IMR-90 (cell line): ENCODE measurements at regions not wholly inside any gene's neighbourhood (a gene's known extent, or its start where the extent isn't known, plus 50 kb on each side); places are given as distances from the start of the nearest gene placed in this dataset.
A peak's percentile ranks its signal among the peaks of the same experiment; 100 is the strongest.

Experiments
- ATAC-seq: fragments of 200-7000 bp; cut with Tn5 transposase; 2 replicates; pipeline ENCODE4 v1.9.1; 2020; ENCODE audit warnings: low read depth, mild to moderate bottlenecking, moderate library complexity
- BruUV-seq: library from RNA; stranded (reverse); fragments of 400-500 nt; replicated peaks from 2 replicates; lab custom pipeline; 2021; lab: Mats Ljungman, UMichigan
- CTCF ChIA-PET: fragments of 300-600 bp; formaldehyde crosslinking; extraction: SDS; loops from one replicate; lab custom pipeline; 2021; ENCODE audit warnings: antibody characterized with exemption; lab: Yijun Ruan, JAX
- POLR2A ChIA-PET: fragments of 300-600 bp; sonication (Branson Sonifier 250); formaldehyde crosslinking; loops from one replicate; lab custom pipeline; 2022; ENCODE audit warnings: antibody characterized with exemption; ENCODE audit not compliant: unreplicated experiment; lab: Charles Lee
- DNase-seq: peaks from one replicate; pipeline ENCODE4 v3.0.0; 2013
- H2AFZ ChIP-seq: replicated peaks from 2 replicates; pipeline ENCODE3; 2013; ENCODE audit warnings: low read length, mild to moderate bottlenecking; ENCODE audit not compliant: poor library complexity
- H2AK5ac ChIP-seq: 2 replicates; pipeline ENCODE4 v1.6.1; 2013; ENCODE audit warnings: low read depth, low read length, inconsistent platforms
- H2AK9ac ChIP-seq: replicated peaks from 2 replicates; pipeline ENCODE3; 2013; ENCODE audit warnings: mild to moderate bottlenecking, low read depth, low read length, moderate library complexity; ENCODE audit not compliant: poor library complexity
- H2BK120ac ChIP-seq: 2 replicates; pipeline ENCODE4 v1.6.1; 2013; ENCODE audit warnings: low read depth, low read length, inconsistent platforms
- H2BK15ac ChIP-seq: 3 replicates; pipeline ENCODE4 v1.6.1; 2013; ENCODE audit warnings: low read depth, low read length, inconsistent platforms
- H2BK20ac ChIP-seq: 2 replicates; pipeline ENCODE4 v1.6.1; 2013; ENCODE audit warnings: low read depth, mild to moderate bottlenecking, inconsistent platforms, low read length, moderate library complexity
- H2BK5ac ChIP-seq: 2 replicates; pipeline ENCODE4 v1.6.1; 2013; ENCODE audit warnings: mild to moderate bottlenecking, low read depth, low read length, inconsistent platforms; ENCODE audit not compliant: poor library complexity, severe bottlenecking
- H3K14ac ChIP-seq: replicated peaks from 2 replicates; pipeline ENCODE4 v1.6.1; 2013; ENCODE audit warnings: low read depth, low read length, inconsistent platforms
- H3K18ac ChIP-seq: 2 replicates; pipeline ENCODE4 v1.6.1; 2013; ENCODE audit warnings: low read depth, low read length, control low read depth
- H3K23ac ChIP-seq: 2 replicates; pipeline ENCODE4 v1.6.1; 2013; ENCODE audit warnings: low read depth, low read length, inconsistent platforms
- H3K27ac ChIP-seq: 2 replicates; pipeline ENCODE4 v1.5.1; 2013; ENCODE audit warnings: mild to moderate bottlenecking, control low read depth, low read length; ENCODE audit not compliant: insufficient read depth
- H3K27me3 ChIP-seq: 2 replicates; pipeline ENCODE4 v1.6.1; 2013; ENCODE audit warnings: low read length; ENCODE audit not compliant: control insufficient read depth, insufficient read depth
- H3K36me3 ChIP-seq: 2 replicates; pipeline ENCODE4 v1.6.1; 2013; ENCODE audit warnings: low read length, mixed read lengths; ENCODE audit not compliant: control insufficient read depth, insufficient read depth
- H3K4ac ChIP-seq: 2 replicates; pipeline ENCODE4 v1.6.1; 2013; ENCODE audit warnings: low read depth, low read length, inconsistent platforms
- H3K4me1 ChIP-seq: 2 replicates; pipeline ENCODE4 v1.6.1; 2013; ENCODE audit warnings: low read length, mixed read lengths; ENCODE audit not compliant: control insufficient read depth, insufficient read depth
- H3K4me2 ChIP-seq: 2 replicates; pipeline ENCODE4 v1.6.1; 2013; ENCODE audit warnings: low read depth, mild to moderate bottlenecking, control low read depth, low read length, moderate library complexity
- H3K4me3 ChIP-seq: 2 replicates; pipeline ENCODE4 v1.5.1; 2013; ENCODE audit warnings: low read depth, mild to moderate bottlenecking, control low read depth, low read length, moderate library complexity; ENCODE audit not compliant: insufficient read depth
- H3K56ac ChIP-seq: 2 replicates; pipeline ENCODE4 v1.6.1; 2013; ENCODE audit warnings: low read length, inconsistent platforms; ENCODE audit not compliant: insufficient read depth; ENCODE audit errors: extremely low read depth
- H3K79me1 ChIP-seq, 2 experiments: 2 replicates each; pipeline ENCODE4 v1.6.1; 2013; ENCODE audit warnings: low read length in 2 of 2, inconsistent platforms in 1 of 2, low read depth in 1 of 2
- H3K9ac ChIP-seq: 2 replicates; pipeline ENCODE4 v1.6.1; 2013; ENCODE audit warnings: low read depth, low read length, control low read depth
- H3K9me1 ChIP-seq: 2 replicates; pipeline ENCODE4 v1.6.1; 2013; ENCODE audit warnings: low read length, inconsistent platforms; ENCODE audit not compliant: insufficient read depth
- H3K9me3 ChIP-seq: 2 replicates; pipeline ENCODE4 v1.6.1; 2013; ENCODE audit warnings: low read length; ENCODE audit not compliant: control insufficient read depth, insufficient read depth
- H4K20me1 ChIP-seq: 2 replicates; pipeline ENCODE4 v1.6.1; 2013; ENCODE audit warnings: low read length, inconsistent platforms; ENCODE audit not compliant: insufficient read depth
- H4K5ac ChIP-seq: 2 replicates; pipeline ENCODE4 v1.6.1; 2013; ENCODE audit warnings: mild to moderate bottlenecking, low read depth, low read length, control low read depth
- H4K8ac ChIP-seq, 2 experiments: 2 replicates each; pipeline ENCODE4 v1.6.1; 2013; ENCODE audit warnings: low read depth in 2 of 2, low read length in 2 of 2, control low read depth in 1 of 2, inconsistent platforms in 1 of 2
- H4K91ac ChIP-seq: 2 replicates; pipeline ENCODE4 v1.6.1; 2013; ENCODE audit warnings: low read depth, low read length, inconsistent platforms; ENCODE audit not compliant: insufficient read depth
- BHLHE40 ChIP-seq: fragments of 150-350 bp; IDR thresholded peaks from 2 replicates; pipeline ENCODE4 v1.6.1; 2016; ENCODE audit warnings: mild to moderate bottlenecking, low read depth, low read length
- CEBPB ChIP-seq: IDR thresholded peaks from 2 replicates; pipeline ENCODE4 v1.6.1; 2012; ENCODE audit warnings: low read depth, low read length, improper control_type of control experiment
- CHD1 ChIP-seq: IDR thresholded peaks from 2 replicates; pipeline ENCODE4 v1.6.1; 2012; ENCODE audit warnings: low read depth, low read length, improper control_type of control experiment
- FOS ChIP-seq: fragments of 150-350 bp; IDR thresholded peaks from 2 replicates; pipeline ENCODE4 v1.6.1; 2016; ENCODE audit warnings: low read depth, low read length
- MAFK ChIP-seq: IDR thresholded peaks from 2 replicates; pipeline ENCODE4 v1.6.1; 2012; ENCODE audit warnings: low read depth, low read length, improper control_type of control experiment
- MAZ ChIP-seq: IDR thresholded peaks from 2 replicates; pipeline ENCODE4 v1.6.1; 2012; ENCODE audit warnings: low read depth, mild to moderate bottlenecking, low read length, improper control_type of control experiment, moderate library complexity, borderline replicate concordance
- MXI1 ChIP-seq: IDR thresholded peaks from 2 replicates; pipeline ENCODE4 v1.6.1; 2012; ENCODE audit warnings: low read depth, mild to moderate bottlenecking, low read length, moderate library complexity, borderline replicate concordance
- NFE2L2 ChIP-seq: fragments of 150-350 bp; IDR thresholded peaks from 2 replicates; pipeline ENCODE4 v1.6.1; 2016; ENCODE audit warnings: low read depth, mild to moderate bottlenecking, low read length
- POLR2A ChIP-seq: IDR thresholded peaks from 2 replicates; pipeline ENCODE4 v1.6.1; 2012; ENCODE audit warnings: mild to moderate bottlenecking, low read depth, low read length
- RAD21 ChIP-seq: IDR thresholded peaks from 2 replicates; pipeline ENCODE4 v1.6.1; 2012; ENCODE audit warnings: low read length, improper control_type of control experiment
- RCOR1 ChIP-seq: IDR thresholded peaks from 2 replicates; pipeline ENCODE4 v1.6.1; 2012; ENCODE audit warnings: mild to moderate bottlenecking, low read length, improper control_type of control experiment; ENCODE audit not compliant: insufficient replicate concordance
- RFX5 ChIP-seq: IDR thresholded peaks from 2 replicates; pipeline ENCODE4 v1.8.0; 2012; ENCODE audit warnings: low read depth, mild to moderate bottlenecking, low read length, moderate library complexity
- SMC3 ChIP-seq: fragments of 150-350 bp; IDR thresholded peaks from 2 replicates; pipeline ENCODE4 v1.6.1; 2016; ENCODE audit warnings: low read depth, mild to moderate bottlenecking, antibody characterized with exemption, low read length, moderate library complexity
- WGBS, 2 experiments: methylation state at CpG; one replicate each; pipeline versions ENCODE4 v1.1.5 to v1.1.7; 2013; ENCODE audit warnings: missing lambda C conversion rate in 2 of 2; ENCODE audit not compliant: insufficient read length in 1 of 2; ENCODE audit errors: extremely low coverage in 2 of 2; 5-methylcytosine and 5-hydroxymethylcytosine counted together
- dilution Hi-C: fragments of 300-500 bp; cut with HindIII; formaldehyde crosslinking; loops from one replicate; pipeline ENCODE4 v1.14.3; 2018; ENCODE audit warnings: low sequenced_read_pairs; ENCODE audit not compliant: unreplicated experiment
- in situ Hi-C: fragments of 300-500 bp; cut with MboI; formaldehyde crosslinking; loops from 3 replicates; pipeline ENCODE4 v1.14.3; 2019; ENCODE audit warnings: low sequenced_read_pairs, inconsistent platforms, mixed read lengths
- intact Hi-C: fragments of 100-400 bp; cut with micrococcal nuclease; formaldehyde crosslinking; loops from 2 replicates; pipeline ENCODE4 v1.10.0; 2022
- TF ChIP-seq, protein P1 (sequence below): fragments of 150-350 bp; IDR thresholded peaks from 2 replicates; pipeline ENCODE4 v1.6.1; 2017; ENCODE audit warnings: mild to moderate bottlenecking, antibody characterized with exemption, low read length, low read depth

DNA sequence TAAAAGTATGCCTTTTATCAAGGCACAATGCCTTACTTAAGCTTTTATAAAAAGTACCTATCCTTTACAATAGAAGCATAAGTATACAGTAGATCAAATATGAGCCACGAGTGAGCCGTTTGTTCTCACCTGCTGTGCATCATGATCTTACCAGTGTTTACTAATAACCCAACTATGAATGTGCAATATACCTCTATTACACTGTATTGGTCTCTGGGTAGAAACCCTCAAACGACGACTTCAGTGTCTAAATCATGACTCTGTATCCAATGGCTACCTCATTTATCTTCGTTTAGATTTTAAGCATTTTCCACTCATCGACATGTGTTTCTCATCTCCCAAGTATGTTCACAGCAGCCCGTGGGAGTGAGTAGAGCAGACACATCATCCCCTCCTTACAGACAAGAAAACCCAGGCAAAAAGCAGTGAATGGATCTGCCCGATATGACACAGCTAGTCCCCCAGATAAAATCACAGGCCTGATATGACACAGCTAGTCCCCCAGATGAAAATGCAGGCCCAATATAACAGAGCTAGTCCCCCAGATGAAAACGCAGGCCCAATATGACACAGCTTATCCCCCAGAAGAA is 279.8 kb downstream of the TNS1 start:
- no peak overlapping the region for H4K5ac ChIP-seq
- H3K18ac ChIP-seq, result no peak overlapping the region
- CTCF ChIA-PET, result interaction anchor here (0.9 to 1.2 kb wide), 2 partner anchors 8 to 33 kb away, joined by 3 to 4 read pairs; no protein-coding TSS in a partner anchor
- 48% methylated on average over 4 of the region's 9 CpGs; no CpG with 5 or more reads in 1 of the 2 experiments for WGBS, 2 experiments
- in situ Hi-C loops (loop anchor here (25.0 kb wide), 1 partner anchor 561 kb away; no protein-coding TSS in a partner anchor), intact Hi-C loops (no loop called here), dilution Hi-C loops (no loop called here)
- no peak overlapping the region for H2BK5ac ChIP-seq
- no peaks in the 10 kb centered on the region for H3K9me1 ChIP-seq
- H3K23ac ChIP-seq, result no peak overlapping the region
- no peak overlapping the region for H4K91ac ChIP-seq
- ATAC-seq (peak; percentile 69; the same call in 1 of the 2 replicates), DNase-seq (peak; percentile 72)
- POLR2A ChIA-PET, result no interaction called here
- peaks cover 2% of the 10 kb centered on the region; the same call in 1 of the 2 replicates for H3K4me1 ChIP-seq
- no peak overlapping the region for H2BK20ac ChIP-seq
- no TSS peak for BruUV-seq
- 0 out of 2 replicates have a peak, but pooled peaks cover 2% of the 10 kb centered on the region for H3K9me3 ChIP-seq
- H3K9ac ChIP-seq, result no peak overlapping the region
- H3K36me3 ChIP-seq, result 0 out of 2 replicates have a peak, but pooled peaks cover 1% of the 10 kb centered on the region
- H2AFZ ChIP-seq, result no peak overlapping the region
- no peak overlapping the region for H2BK120ac ChIP-seq
- H3K4me2 ChIP-seq, result no peak overlapping the region
- no peak overlapping the region for H3K27ac ChIP-seq
- no peak overlapping the region for H2AK5ac ChIP-seq
- no peak overlapping the region for H3K4me3 ChIP-seq
- no peak overlapping the region for H3K14ac ChIP-seq
- H3K79me1 ChIP-seq, result no peaks in the 10 kb centered on the region
- no peak overlapping the region for H3K4ac ChIP-seq
- TF ChIP-seq RFX5 (no peak), RAD21 (no peak), BHLHE40 (no peak), MXI1 (no peak), MAZ (no peak), CHD1 (no peak), MAFK (no peak), RCOR1 (no peak), CEBPB (no peak), FOS (no peak), NFE2L2 (no peak), SMC3 (no peak), POLR2A (no peak)
- TF ChIP-seq, protein P1, sequence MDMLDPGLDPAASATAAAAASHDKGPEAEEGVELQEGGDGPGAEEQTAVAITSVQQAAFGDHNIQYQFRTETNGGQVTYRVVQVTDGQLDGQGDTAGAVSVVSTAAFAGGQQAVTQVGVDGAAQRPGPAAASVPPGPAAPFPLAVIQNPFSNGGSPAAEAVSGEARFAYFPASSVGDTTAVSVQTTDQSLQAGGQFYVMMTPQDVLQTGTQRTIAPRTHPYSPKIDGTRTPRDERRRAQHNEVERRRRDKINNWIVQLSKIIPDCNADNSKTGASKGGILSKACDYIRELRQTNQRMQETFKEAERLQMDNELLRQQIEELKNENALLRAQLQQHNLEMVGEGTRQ, result no peak
- H3K27me3 ChIP-seq, result no peaks in the 10 kb centered on the region
- no peak overlapping the region for H3K56ac ChIP-seq
- H4K8ac ChIP-seq, result no peak overlapping the region
- H4K20me1 ChIP-seq, result no peaks in the 10 kb centered on the region
- no peak overlapping the region for H2BK15ac ChIP-seq
- H2AK9ac ChIP-seq, result no peak overlapping the region
